Mesenchymal stem cell (in vitro differentiated cells and primary cell): ENCODE measurements at regions not wholly inside any gene's neighbourhood (a gene's known extent, or its start where the extent isn't known, plus 50 kb on each side); places are given as distances from the start of the nearest gene placed in this dataset.

ENCODE experiments used
- DNase-seq: peaks from one replicate; pipeline ENCODE4 v3.0.0-alpha.2; 2013
- H2AFZ ChIP-seq: one replicate; pipeline ENCODE4 v1.6.1; 2013; ENCODE audit warnings: low read depth, mild to moderate bottlenecking, control low read depth, inconsistent platforms, low read length, moderate library complexity
- H2AK5ac ChIP-seq: 2 replicates; pipeline ENCODE4 v1.6.1; 2013; ENCODE audit warnings: low read length, moderate library complexity, mild to moderate bottlenecking, inconsistent platforms; ENCODE audit not compliant: severe bottlenecking
- H2BK120ac ChIP-seq: one replicate; pipeline ENCODE4 v1.6.1; 2013; ENCODE audit warnings: low read depth, mild to moderate bottlenecking, inconsistent platforms, low read length, moderate library complexity
- H2BK12ac ChIP-seq, 2 experiments: one replicate each; pipeline ENCODE4 v1.6.1; 2013; ENCODE audit warnings: inconsistent platforms in 2 of 2, low read length in 2 of 2, mild to moderate bottlenecking in 2 of 2, moderate library complexity in 2 of 2, control low read depth in 1 of 2
- H2BK15ac ChIP-seq: one replicate; pipeline ENCODE4 v1.6.1; 2013; ENCODE audit warnings: mild to moderate bottlenecking, low read depth, inconsistent platforms; ENCODE audit not compliant: poor library complexity, severe bottlenecking
- H2BK5ac ChIP-seq: 2 replicates; pipeline ENCODE4 v1.6.1; 2013; ENCODE audit warnings: low read depth, mild to moderate bottlenecking, low read length, control low read depth, inconsistent platforms; ENCODE audit not compliant: poor library complexity, severe bottlenecking
- H3K14ac ChIP-seq, 2 experiments: one replicate each; pipeline ENCODE4 v1.6.1; 2013; ENCODE audit warnings: inconsistent platforms in 2 of 2, low read length in 2 of 2, control low read depth in 1 of 2, mild to moderate bottlenecking in 1 of 2, moderate library complexity in 1 of 2
- H3K18ac ChIP-seq, 2 experiments: one replicate each; pipeline ENCODE4 v1.6.1; 2013; ENCODE audit warnings: inconsistent platforms in 2 of 2, low read length in 2 of 2, control low read depth in 1 of 2, low read depth in 1 of 2, mild to moderate bottlenecking in 1 of 2
- H3K23ac ChIP-seq, 2 experiments: one replicate each; pipeline ENCODE4 v1.6.1; 2013; ENCODE audit warnings: inconsistent platforms in 2 of 2, low read length in 2 of 2, mild to moderate bottlenecking in 2 of 2, moderate library complexity in 2 of 2, control low read depth in 1 of 2
- H3K27ac ChIP-seq: 2 replicates; pipeline ENCODE4 v1.5.1; 2013; ENCODE audit warnings: mild to moderate bottlenecking, moderate library complexity, low read length, control low read depth, inconsistent platforms; ENCODE audit not compliant: poor library complexity, severe bottlenecking
- H3K27me3 ChIP-seq, 2 experiments: 2 replicates each; pipeline versions ENCODE4 v1.6.1 to v1.7.0; 2013; ENCODE audit warnings: low read length in 2 of 2, mild to moderate bottlenecking in 2 of 2, moderate library complexity in 2 of 2, control low read depth in 1 of 2, inconsistent platforms in 1 of 2; ENCODE audit not compliant: control insufficient read depth in 1 of 2, insufficient read depth in 1 of 2
- H3K36me3 ChIP-seq, 2 experiments: 2 replicates each; pipeline versions ENCODE4 v1.6.1 to v1.7.0; 2013; ENCODE audit warnings: low read length in 2 of 2, control low read depth in 1 of 2, inconsistent platforms in 1 of 2, low read depth in 1 of 2, mild to moderate bottlenecking in 1 of 2; ENCODE audit not compliant: insufficient read depth in 2 of 2, control insufficient read depth in 1 of 2
- H3K4ac ChIP-seq, 2 experiments: one replicate each; pipeline ENCODE4 v1.6.1; 2013; ENCODE audit warnings: inconsistent platforms in 2 of 2, low read length in 2 of 2, mild to moderate bottlenecking in 2 of 2, moderate library complexity in 2 of 2, control low read depth in 1 of 2, low read depth in 1 of 2
- H3K4me1 ChIP-seq: 2 replicates; pipeline ENCODE4 v1.6.1; 2013; ENCODE audit warnings: low read depth, low read length, control low read depth; ENCODE audit not compliant: control insufficient read depth, insufficient read depth
- H3K4me2 ChIP-seq: 2 replicates; pipeline ENCODE4 v1.6.1; 2013; ENCODE audit warnings: low read length, mild to moderate bottlenecking, inconsistent platforms; ENCODE audit not compliant: poor library complexity, severe bottlenecking
- H3K4me3 ChIP-seq, 2 experiments: 2 replicates each; pipeline versions ENCODE4 v1.5.1 to v1.7.0; 2013; ENCODE audit warnings: low read length in 2 of 2, mild to moderate bottlenecking in 2 of 2, control low read depth in 1 of 2, low read depth in 1 of 2; ENCODE audit not compliant: insufficient read depth in 1 of 2
- H3K79me1 ChIP-seq: replicated peaks from 2 replicates; pipeline ENCODE4 v1.6.1; 2013; ENCODE audit warnings: mild to moderate bottlenecking, control low read depth, low read length, inconsistent platforms; ENCODE audit not compliant: poor library complexity, severe bottlenecking
- H3K9ac ChIP-seq: 2 replicates; pipeline ENCODE4 v1.7.0; 2013; ENCODE audit warnings: mild to moderate bottlenecking, low read length, moderate library complexity
- H3K9me3 ChIP-seq: 2 replicates; pipeline ENCODE4 v1.7.0; 2013; ENCODE audit warnings: mild to moderate bottlenecking, low read length; ENCODE audit not compliant: control insufficient read depth
- H4K8ac ChIP-seq: one replicate; pipeline ENCODE4 v1.6.1; 2013; ENCODE audit warnings: inconsistent platforms, mild to moderate bottlenecking, low read length, moderate library complexity
- H4K91ac ChIP-seq: one replicate; pipeline ENCODE4 v1.6.1; 2013; ENCODE audit warnings: mild to moderate bottlenecking, low read length, inconsistent platforms
- WGBS: methylation state at CpG from one replicate; pipeline ENCODE4 v1.1.7; 2013; ENCODE audit warnings: mixed read lengths; 5-methylcytosine and 5-hydroxymethylcytosine counted together

- Histone ChIP-seq H2BK12ac (no peak overlapping the region), H3K4me1 (no peaks in the 10 kb centered on the region), H3K14ac (no peak overlapping the region), H4K91ac (no peak overlapping the region), H3K4me3 (no peak overlapping the region), H2BK15ac (no peak overlapping the region), H2BK5ac (no peak overlapping the region), H2BK120ac (no peak overlapping the region), H3K27ac (no peak overlapping the region), H3K4me2 (no peak overlapping the region), H3K36me3 (no peaks in the 10 kb centered on the region), H3K9ac (no peak overlapping the region), H3K4ac (no peak overlapping the region), H4K8ac (no peak overlapping the region), H2AK5ac (no peak overlapping the region), H3K18ac (no peak overlapping the region), H3K23ac (no peak overlapping the region), H3K9me3 (no peaks in the 10 kb centered on the region), H2AFZ (no peak overlapping the region), H3K79me1 (no peaks in the 10 kb centered on the region), H3K27me3 (no peaks in the 10 kb centered on the region)
- peak; percentile 15 for DNase-seq
- WGBS: 63% methylated on average over 4 of the region's 6 CpGs
Observed at GRCh38 chr6:150741633-150742200, 123.8 kb upstream of the MTHFD1L start.

GRCh38 chr6:150744522-150745260 lies 120.8 kb upstream of the MTHFD1L start:
- Histone ChIP-seq H3K9ac (no peak overlapping the region), H3K4me3 (no peak overlapping the region), H3K79me1 (no peaks in the 10 kb centered on the region), H3K27me3 (no peaks in the 10 kb centered on the region), H3K14ac (no peak overlapping the region), H3K4me1 (no peaks in the 10 kb centered on the region), H3K18ac (no peak overlapping the region), H4K8ac (no peak overlapping the region), H2BK5ac (no peak overlapping the region), H3K27ac (no peak overlapping the region), H3K9me3 (no peaks in the 10 kb centered on the region), H2BK12ac (no peak overlapping the region), H2AK5ac (no peak overlapping the region), H3K36me3 (no peaks in the 10 kb centered on the region), H2AFZ (no peak overlapping the region), H2BK120ac (no peak overlapping the region), H3K4ac (no peak overlapping the region), H3K4me2 (no peak overlapping the region), H3K23ac (no peak overlapping the region), H2BK15ac (no peak overlapping the region), H4K91ac (no peak overlapping the region)
- 100% methylated on average over 1 of the region's 2 CpGs for WGBS
- DNase-seq: no peak

DNA sequence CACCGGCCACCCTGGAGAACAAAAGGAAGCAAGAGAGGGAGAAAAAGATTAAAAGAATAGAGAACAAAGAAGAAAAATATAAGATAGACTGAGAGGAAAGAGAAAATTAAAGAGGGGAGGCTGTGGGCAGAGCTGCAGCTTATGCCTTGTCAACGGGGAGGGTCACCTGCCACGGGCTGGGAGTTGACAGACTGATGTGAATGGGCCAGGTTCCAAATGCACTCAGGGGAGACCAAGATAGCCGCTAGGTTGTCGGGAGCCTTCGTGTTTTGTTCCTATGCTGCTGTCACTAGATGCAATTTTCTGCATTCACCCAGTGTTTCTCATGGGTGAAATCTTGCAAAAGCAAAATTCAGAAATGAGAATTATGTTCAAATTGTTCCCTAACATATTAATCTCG lies 119.6 kb upstream of the MTHFD1L start:
- H3K79me1 ChIP-seq: no peaks in the 10 kb centered on the region
- H3K4me3 ChIP-seq: no peak overlapping the region
- no peaks in the 10 kb centered on the region for H3K9me3 ChIP-seq
- no peak overlapping the region for H2AFZ ChIP-seq
- no peak overlapping the region for H4K8ac ChIP-seq
- H3K36me3 ChIP-seq: no peaks in the 10 kb centered on the region
- H3K23ac ChIP-seq: no peak overlapping the region
- no peak overlapping the region for H2BK15ac ChIP-seq
- H2BK120ac ChIP-seq: no peak overlapping the region
- DNase-seq: no peak
- no peak overlapping the region for H4K91ac ChIP-seq
- H3K4ac ChIP-seq: no peak overlapping the region
- no peak overlapping the region for H3K14ac ChIP-seq
- WGBS: 67% methylated on average over 7 of the region's 7 CpGs
- H3K4me2 ChIP-seq: no peak overlapping the region
- no peak overlapping the region for H2BK5ac ChIP-seq
- H3K18ac ChIP-seq: no peak overlapping the region
- H2AK5ac ChIP-seq: no peak overlapping the region
- no peak overlapping the region for H3K27ac ChIP-seq
- H3K27me3 ChIP-seq: no peaks in the 10 kb centered on the region
- no peak overlapping the region for H2BK12ac ChIP-seq
- no peak overlapping the region for H3K9ac ChIP-seq
- no peaks in the 10 kb centered on the region for H3K4me1 ChIP-seq

DNA sequence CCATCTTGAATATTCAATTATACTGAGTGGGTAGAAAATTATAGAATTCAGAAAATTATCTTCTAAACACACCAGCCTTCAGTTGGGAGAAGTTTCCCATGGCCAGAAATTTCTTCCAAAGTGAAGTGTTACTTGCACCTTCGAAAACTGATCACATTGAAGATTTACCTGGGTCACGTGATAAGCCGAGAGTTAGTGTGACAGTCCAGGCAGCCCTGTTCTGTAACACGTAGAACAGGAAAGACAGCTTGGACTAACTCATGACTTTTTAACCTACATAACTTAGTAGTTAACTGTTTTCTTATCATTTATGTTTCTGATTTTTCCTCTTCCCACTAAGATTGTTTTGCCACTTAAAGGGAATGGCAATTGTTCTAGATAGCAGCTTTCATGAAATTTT lies 118.3 kb upstream of the MTHFD1L start:
- Histone ChIP-seq H3K4ac (no peak overlapping the region), H3K4me1 (no peaks in the 10 kb centered on the region), H3K4me2 (no peak overlapping the region), H4K8ac (no peak overlapping the region), H4K91ac (no peak overlapping the region), H3K23ac (no peak overlapping the region), H3K27me3 (no peaks in the 10 kb centered on the region), H2AFZ (no peak overlapping the region), H2AK5ac (no peak overlapping the region), H2BK120ac (no peak overlapping the region), H3K79me1 (no peaks in the 10 kb centered on the region), H3K18ac (no peak overlapping the region), H3K27ac (no peak overlapping the region), H3K4me3 (no peak overlapping the region), H2BK15ac (no peak overlapping the region), H2BK5ac (no peak overlapping the region), H3K36me3 (no peaks in the 10 kb centered on the region), H3K14ac (no peak overlapping the region), H2BK12ac (no peak overlapping the region), H3K9ac (no peak overlapping the region), H3K9me3 (no peaks in the 10 kb centered on the region)
- 84% methylated on average over 3 of the region's 4 CpGs for WGBS
- no peak for DNase-seq
